Right lobe of liver (tissue), 6 donors: ENCODE measurements at regions not wholly inside any gene's neighbourhood (a gene's known extent, or its start where the extent isn't known, plus 50 kb on each side); places are given as distances from the start of the nearest gene placed in this dataset.

Source experiments
- ATAC-seq, 4 donors: fragments of 200-7000 bp; cut with Tn5 transposase; one replicate each; pipeline ENCODE4 v1.9.1; 2020; ENCODE audit warnings: mild to moderate bottlenecking in 4 of 4, moderate library complexity in 4 of 4
- DNase-seq, 3 donors: peaks; one replicate each; pipeline ENCODE4 v3.0.0-alpha.2; 2020
- H3K27ac ChIP-seq, 3 donors: fragments of 200-600 bp; one replicate each; pipeline ENCODE4 v1.8.0; 2022
- H3K27me3 ChIP-seq, 2 donors: fragments of 200-600 bp; one replicate each; pipeline ENCODE4 v1.8.0; 2022
- H3K36me3 ChIP-seq, 4 donors: fragments of 200-600 bp; sonication (generic) in 1 of 4; one replicate each; pipeline versions ENCODE4 v1.5.1 to v1.8.0; 2017 to 2022; ENCODE audit warnings: control low read depth in 1 of 4
- H3K4me1 ChIP-seq, 4 donors: fragments of 200-600 bp; sonication (generic) in 1 of 4; one replicate each; pipeline versions ENCODE4 v1.5.1 to v1.8.0; 2017 to 2022; ENCODE audit warnings: control low read depth in 1 of 4
- H3K4me3 ChIP-seq, 3 donors: fragments of 200-600 bp; one replicate each; pipeline ENCODE4 v1.8.0; 2022
- H3K9me3 ChIP-seq, 4 donors: fragments of 200-600 bp; sonication (generic) in 1 of 4; one replicate each; pipeline versions ENCODE4 v1.5.1 to v1.8.0; 2017 to 2022; ENCODE audit warnings: control low read depth in 1 of 4
- POLR2A ChIP-seq: fragments of 450-650 bp; IDR thresholded peaks from one replicate; pipeline ENCODE4 v1.6.1; 2017; ENCODE audit warnings: antibody characterized with exemption, mild to moderate bottlenecking
- WGBS: methylation state at CpG from one replicate; pipeline ENCODE4 v1.1.6; 2018; ENCODE audit warnings: low coverage, low lambda C conversion rate; ENCODE audit not compliant: insufficient coverage; ENCODE audit errors: missing lambda C conversion rate; 5-methylcytosine and 5-hydroxymethylcytosine counted together
- intact Hi-C, 2 donors: fragments of 100-400 bp; cut with DNase I; formaldehyde crosslinking; loops; one replicate each; pipeline versions ENCODE4 v1.11.2 to v1.14.1; 2022
- TF ChIP-seq, protein P1 (sequence below), 4 donors: fragments of 200-600 bp in 3 of 4; fragments of 450-650 bp in 1 of 4; IDR thresholded peaks; one replicate each; pipeline versions ENCODE4 v1.5.1 to v1.8.0; 2016 to 2022; ENCODE audit warnings: antibody characterized with exemption in 4 of 4, mild to moderate bottlenecking in 2 of 4
- donor health status: DM: no; HTN: yes; CAD: no.
- donor health status: DM: no; HTN: no; CAD: no.
- donor health status: DM: no; HTN: no; CAD: no.
- donor health status: DM: no; HTN: yes; CAD: no.
- donor health status: DM: no; HTN: yes; CAD: no.

DNA sequence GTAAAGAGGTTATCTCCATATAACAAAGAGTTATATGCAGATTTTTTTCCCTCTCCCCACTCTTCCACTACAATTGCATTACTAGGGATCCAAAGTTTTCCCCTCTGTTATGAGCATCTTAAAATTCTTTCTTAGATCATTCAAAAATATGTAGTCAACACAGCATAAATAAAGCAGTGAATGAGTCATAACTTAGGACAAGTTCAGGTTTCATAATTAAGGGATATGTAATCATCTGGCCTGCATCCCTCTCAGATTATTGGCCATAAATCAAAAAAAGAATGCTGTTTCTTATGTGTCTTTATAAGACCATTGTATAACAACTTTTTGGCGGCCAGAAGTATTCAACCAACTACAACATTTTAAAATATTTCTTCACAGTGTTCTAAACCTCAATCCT lies 1526.1 kb downstream of the KCNT2 start:
- intact Hi-C loops, result no loop called here
- Histone ChIP-seq H3K27ac (no peak overlapping the region), H3K4me3 (no peak overlapping the region), H3K4me1 (no peaks in the 10 kb centered on the region), H3K9me3 (no peaks in the 10 kb centered on the region), H3K27me3 (no peaks in the 10 kb centered on the region), H3K36me3 (no peaks in the 10 kb centered on the region)
- 47% methylated on average over 1 of the region's 1 CpG for WGBS
- DNase-seq (no peak), ATAC-seq (no peak)
- TF ChIP-seq, protein P1, sequence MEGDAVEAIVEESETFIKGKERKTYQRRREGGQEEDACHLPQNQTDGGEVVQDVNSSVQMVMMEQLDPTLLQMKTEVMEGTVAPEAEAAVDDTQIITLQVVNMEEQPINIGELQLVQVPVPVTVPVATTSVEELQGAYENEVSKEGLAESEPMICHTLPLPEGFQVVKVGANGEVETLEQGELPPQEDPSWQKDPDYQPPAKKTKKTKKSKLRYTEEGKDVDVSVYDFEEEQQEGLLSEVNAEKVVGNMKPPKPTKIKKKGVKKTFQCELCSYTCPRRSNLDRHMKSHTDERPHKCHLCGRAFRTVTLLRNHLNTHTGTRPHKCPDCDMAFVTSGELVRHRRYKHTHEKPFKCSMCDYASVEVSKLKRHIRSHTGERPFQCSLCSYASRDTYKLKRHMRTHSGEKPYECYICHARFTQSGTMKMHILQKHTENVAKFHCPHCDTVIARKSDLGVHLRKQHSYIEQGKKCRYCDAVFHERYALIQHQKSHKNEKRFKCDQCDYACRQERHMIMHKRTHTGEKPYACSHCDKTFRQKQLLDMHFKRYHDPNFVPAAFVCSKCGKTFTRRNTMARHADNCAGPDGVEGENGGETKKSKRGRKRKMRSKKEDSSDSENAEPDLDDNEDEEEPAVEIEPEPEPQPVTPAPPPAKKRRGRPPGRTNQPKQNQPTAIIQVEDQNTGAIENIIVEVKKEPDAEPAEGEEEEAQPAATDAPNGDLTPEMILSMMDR (IDR thresholded peaks at IDR 0.05), result no peak
- TF ChIP-seq POLR2A, result no peak

DNA sequence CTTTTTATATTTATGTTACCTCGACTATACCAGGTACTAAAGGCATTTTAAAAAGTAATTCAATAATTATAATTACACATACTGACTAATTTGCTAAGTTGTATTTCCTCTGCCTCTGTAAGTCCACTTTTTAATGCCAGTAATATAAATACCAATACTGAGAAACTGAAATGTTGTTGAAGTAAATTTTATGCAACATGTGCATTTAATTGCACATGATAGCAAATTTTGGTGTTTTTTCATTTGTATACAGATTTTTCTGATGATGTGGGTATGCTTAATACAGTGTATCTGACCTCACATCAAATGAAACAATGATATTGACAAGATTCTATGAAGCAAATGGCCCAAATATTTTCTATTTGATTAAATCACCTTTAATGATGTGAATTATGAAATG lies 1531.6 kb downstream of the KCNT2 start:
- DNase-seq (no peak), ATAC-seq (no peak)
- TF ChIP-seq, protein P1 (IDR thresholded peaks at IDR 0.05), result no peak
- no peak for TF ChIP-seq POLR2A
- intact Hi-C loops, result no loop called here
- H3K9me3 ChIP-seq, result no peaks in the 10 kb centered on the region
- H3K27ac ChIP-seq, result no peak overlapping the region
- H3K4me1 ChIP-seq, result no peaks in the 10 kb centered on the region
- no peaks in the 10 kb centered on the region for H3K27me3 ChIP-seq
- H3K4me3 ChIP-seq, result no peak overlapping the region
- no peaks in the 10 kb centered on the region for H3K36me3 ChIP-seq
- 28% methylated on average over 1 of the region's 1 CpG for WGBS

DNA sequence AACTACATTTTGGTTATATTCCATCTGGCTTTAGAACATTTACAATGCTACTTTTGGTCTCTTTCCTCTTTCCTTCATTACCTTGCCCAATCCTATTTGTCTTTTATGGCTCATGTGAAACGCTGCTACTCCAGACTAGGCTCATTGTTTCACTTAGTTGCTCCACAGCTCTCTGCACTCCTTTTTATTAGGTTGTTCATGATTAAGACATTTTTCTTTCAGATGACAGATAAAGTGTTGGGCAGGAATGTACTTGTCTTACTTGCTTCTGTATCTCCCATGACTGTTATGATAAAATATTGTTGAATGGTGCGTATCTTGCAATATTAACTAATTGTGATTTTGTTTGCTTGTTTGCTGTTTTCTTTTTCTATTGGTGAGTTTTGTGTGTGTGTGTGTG lies 1532.3 kb downstream of the KCNT2 start:
- ATAC-seq, result no peak

DNA sequence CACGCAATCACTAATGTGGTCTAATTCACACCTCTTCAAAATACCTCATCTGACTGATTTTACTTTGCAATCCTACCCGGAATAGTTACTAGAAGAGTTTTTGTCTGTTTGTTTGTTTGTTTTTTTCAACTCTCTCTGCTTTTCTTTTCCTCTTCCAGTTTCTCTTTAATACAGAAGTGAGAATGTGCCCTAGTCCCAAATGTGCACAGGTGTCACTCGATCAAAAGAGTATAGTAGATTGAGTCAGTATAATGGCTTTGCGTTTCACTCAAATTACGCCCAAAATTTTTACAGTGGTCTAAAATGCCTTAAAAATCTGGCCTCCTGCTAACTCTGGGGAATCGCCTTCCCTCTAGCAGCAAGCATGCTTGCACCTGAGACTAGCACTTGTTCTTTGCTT lies 1536.8 kb downstream of the KCNT2 start:
- Histone ChIP-seq H3K9me3 (no peaks in the 10 kb centered on the region), H3K36me3 (no peaks in the 10 kb centered on the region), H3K4me3 (no peak overlapping the region), H3K4me1 (no peaks in the 10 kb centered on the region), H3K27ac (no peak overlapping the region), H3K27me3 (no peaks in the 10 kb centered on the region)
- TF ChIP-seq, protein P1 (IDR thresholded peaks at IDR 0.05), result no peak
- TF ChIP-seq POLR2A, result no peak
- intact Hi-C loops, result no loop called here
- WGBS, result 62% methylated on average over 6 of the region's 6 CpGs
- ATAC-seq (no peak), DNase-seq (no peak)

More for the DNA sequence above, 1532.3 kb downstream of the KCNT2 start:
- intact Hi-C loops, result no loop called here
- no peak overlapping the region for H3K4me3 ChIP-seq
- no peaks in the 10 kb centered on the region for H3K36me3 ChIP-seq
- no peaks in the 10 kb centered on the region for H3K4me1 ChIP-seq
- no peaks in the 10 kb centered on the region for H3K27me3 ChIP-seq
- TF ChIP-seq POLR2A, result no peak
- TF ChIP-seq, protein P1 (IDR thresholded peaks at IDR 0.05), result no peak
- H3K9me3 ChIP-seq, result no peaks in the 10 kb centered on the region
- DNase-seq, result no peak
- no peak overlapping the region for H3K27ac ChIP-seq
- 68% methylated on average over 2 of the region's 2 CpGs for WGBS

DNA sequence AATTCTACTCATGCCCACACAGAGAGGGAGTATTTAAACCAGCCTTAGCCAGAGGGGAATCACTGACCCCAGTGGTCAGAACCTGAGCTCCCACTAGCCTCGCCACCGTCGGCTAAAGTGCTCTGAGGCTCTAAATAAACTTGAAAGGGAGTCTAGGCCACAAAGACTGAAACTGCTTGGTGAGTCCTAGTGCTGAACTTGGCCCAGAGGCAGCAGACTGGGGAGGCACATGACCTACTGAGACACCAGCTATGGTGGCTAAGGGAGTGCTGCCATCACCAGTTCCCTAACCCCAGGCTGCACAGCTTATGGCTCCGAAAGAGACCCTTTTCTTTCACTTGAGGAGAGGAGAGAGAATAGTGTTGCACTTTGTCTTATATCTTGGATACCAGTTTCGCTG lies 1542.8 kb downstream of the KCNT2 start:
- Histone ChIP-seq H3K4me1 (no peaks in the 10 kb centered on the region), H3K27me3 (no peaks in the 10 kb centered on the region), H3K4me3 (no peak overlapping the region), H3K9me3 (no peaks in the 10 kb centered on the region), H3K27ac (no peak overlapping the region), H3K36me3 (no peaks in the 10 kb centered on the region)
- intact Hi-C loops, result no loop called here
- TF ChIP-seq POLR2A, result no peak
- TF ChIP-seq, protein P1 (IDR thresholded peaks at IDR 0.05), result no peak
- no CpG with 5 or more reads among the region's 5 CpGs for WGBS
- ATAC-seq, result no peak
- DNase-seq, result no peak
